ENCODE measurements at regions not wholly inside any gene's neighbourhood (a gene's known extent, or its start where the extent isn't known, plus 50 kb on each side); places are given as distances from the start of the nearest gene placed in this dataset.

DNA sequence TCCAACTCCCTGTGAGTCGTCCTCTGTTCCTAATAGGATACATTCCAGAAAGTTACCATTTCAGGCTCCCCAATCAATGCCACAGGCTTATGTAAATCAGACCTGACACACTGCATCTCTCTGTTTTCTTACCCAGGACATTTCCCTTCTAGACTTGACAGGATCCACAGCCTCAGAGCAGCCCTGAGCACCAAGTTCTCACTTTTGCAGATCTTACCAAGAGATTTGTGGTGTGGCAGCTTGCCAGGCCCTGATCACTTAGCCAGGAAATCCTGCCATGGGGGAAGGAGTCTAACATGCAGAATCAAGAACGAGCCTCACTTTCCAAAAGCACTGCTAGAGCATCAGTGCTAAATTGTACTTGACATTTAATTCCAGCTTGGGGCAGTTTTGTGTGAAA is 202.9 kb downstream of the TBX15 start:
- H4K20me1 ChIP-seq (replicated peaks; ENCODE audit: insufficient read depth), result no peaks in the 10 kb centered on the region
- H3K9me2 ChIP-seq (ENCODE audit: insufficient read depth), result peaks cover 13% of the 10 kb centered on the region
- DNase-seq (ENCODE audit: low spot score) (no peak), ATAC-seq (no peak)
- Mint-ChIP-seq H3K9me3 (peaks cover 11% of the 10 kb centered on the region), H3K27ac (no peak overlapping the region), H3K36me3 (ENCODE audit: low read depth) (peaks cover 1% of the 10 kb centered on the region; the same call in 1 of the 3 replicates), H3K4me1 (peaks cover 10% of the 10 kb centered on the region; the same call in 2 of the 3 replicates), H3K27me3 (ENCODE audit: insufficient read depth, low read depth, poor library complexity) (peaks cover 2% of the 10 kb centered on the region), H3K4me3 (no peak overlapping the region)
- H3K27me3 ChIP-seq (ENCODE audit: insufficient read depth), result no peaks in the 10 kb centered on the region
- no peak overlapping the region for H3K27ac ChIP-seq (ENCODE audit: low read depth)
- TF ChIP-seq EZH2phosphoT487 (IDR thresholded peaks at IDR 0.05; ENCODE audit: unreplicated experiment) (no peak), JUNB (IDR thresholded peaks at IDR 0.05; ENCODE audit: unreplicated experiment) (no peak), STAT1 (IDR thresholded peaks at IDR 0.05; ENCODE audit: unreplicated experiment) (no peak), POLR2AphosphoS5 (IDR thresholded peaks at IDR 0.05; ENCODE audit: low read depth) (no peak), ZNF331 (CRISPR knock-in tag; IDR thresholded peaks at IDR 0.05; ENCODE audit: low read depth) (no peak), ZNF114 (CRISPR knock-in tag; IDR thresholded peaks at IDR 0.05) (no peak), NANOG (IDR thresholded peaks at IDR 0.05; ENCODE audit: borderline replicate concordance) (no peak), EZH2 (IDR thresholded peaks at IDR 0.05; ENCODE audit: low read depth, unreplicated experiment) (no peak), CREB1 (CRISPR knock-in tag; IDR thresholded peaks at IDR 0.05; ENCODE audit: low read depth) (no peak)
- TF ChIP-seq, protein P1, sequence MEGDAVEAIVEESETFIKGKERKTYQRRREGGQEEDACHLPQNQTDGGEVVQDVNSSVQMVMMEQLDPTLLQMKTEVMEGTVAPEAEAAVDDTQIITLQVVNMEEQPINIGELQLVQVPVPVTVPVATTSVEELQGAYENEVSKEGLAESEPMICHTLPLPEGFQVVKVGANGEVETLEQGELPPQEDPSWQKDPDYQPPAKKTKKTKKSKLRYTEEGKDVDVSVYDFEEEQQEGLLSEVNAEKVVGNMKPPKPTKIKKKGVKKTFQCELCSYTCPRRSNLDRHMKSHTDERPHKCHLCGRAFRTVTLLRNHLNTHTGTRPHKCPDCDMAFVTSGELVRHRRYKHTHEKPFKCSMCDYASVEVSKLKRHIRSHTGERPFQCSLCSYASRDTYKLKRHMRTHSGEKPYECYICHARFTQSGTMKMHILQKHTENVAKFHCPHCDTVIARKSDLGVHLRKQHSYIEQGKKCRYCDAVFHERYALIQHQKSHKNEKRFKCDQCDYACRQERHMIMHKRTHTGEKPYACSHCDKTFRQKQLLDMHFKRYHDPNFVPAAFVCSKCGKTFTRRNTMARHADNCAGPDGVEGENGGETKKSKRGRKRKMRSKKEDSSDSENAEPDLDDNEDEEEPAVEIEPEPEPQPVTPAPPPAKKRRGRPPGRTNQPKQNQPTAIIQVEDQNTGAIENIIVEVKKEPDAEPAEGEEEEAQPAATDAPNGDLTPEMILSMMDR (conservative IDR thresholded peaks at IDR 0.05; ENCODE audit: low read depth in 2 of 2), result no peak
- TF ChIP-seq, protein P2, sequence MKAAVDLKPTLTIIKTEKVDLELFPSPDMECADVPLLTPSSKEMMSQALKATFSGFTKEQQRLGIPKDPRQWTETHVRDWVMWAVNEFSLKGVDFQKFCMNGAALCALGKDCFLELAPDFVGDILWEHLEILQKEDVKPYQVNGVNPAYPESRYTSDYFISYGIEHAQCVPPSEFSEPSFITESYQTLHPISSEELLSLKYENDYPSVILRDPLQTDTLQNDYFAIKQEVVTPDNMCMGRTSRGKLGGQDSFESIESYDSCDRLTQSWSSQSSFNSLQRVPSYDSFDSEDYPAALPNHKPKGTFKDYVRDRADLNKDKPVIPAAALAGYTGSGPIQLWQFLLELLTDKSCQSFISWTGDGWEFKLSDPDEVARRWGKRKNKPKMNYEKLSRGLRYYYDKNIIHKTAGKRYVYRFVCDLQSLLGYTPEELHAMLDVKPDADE (IDR thresholded peaks at IDR 0.05), result no peak
- TF ChIP-seq, protein P3, sequence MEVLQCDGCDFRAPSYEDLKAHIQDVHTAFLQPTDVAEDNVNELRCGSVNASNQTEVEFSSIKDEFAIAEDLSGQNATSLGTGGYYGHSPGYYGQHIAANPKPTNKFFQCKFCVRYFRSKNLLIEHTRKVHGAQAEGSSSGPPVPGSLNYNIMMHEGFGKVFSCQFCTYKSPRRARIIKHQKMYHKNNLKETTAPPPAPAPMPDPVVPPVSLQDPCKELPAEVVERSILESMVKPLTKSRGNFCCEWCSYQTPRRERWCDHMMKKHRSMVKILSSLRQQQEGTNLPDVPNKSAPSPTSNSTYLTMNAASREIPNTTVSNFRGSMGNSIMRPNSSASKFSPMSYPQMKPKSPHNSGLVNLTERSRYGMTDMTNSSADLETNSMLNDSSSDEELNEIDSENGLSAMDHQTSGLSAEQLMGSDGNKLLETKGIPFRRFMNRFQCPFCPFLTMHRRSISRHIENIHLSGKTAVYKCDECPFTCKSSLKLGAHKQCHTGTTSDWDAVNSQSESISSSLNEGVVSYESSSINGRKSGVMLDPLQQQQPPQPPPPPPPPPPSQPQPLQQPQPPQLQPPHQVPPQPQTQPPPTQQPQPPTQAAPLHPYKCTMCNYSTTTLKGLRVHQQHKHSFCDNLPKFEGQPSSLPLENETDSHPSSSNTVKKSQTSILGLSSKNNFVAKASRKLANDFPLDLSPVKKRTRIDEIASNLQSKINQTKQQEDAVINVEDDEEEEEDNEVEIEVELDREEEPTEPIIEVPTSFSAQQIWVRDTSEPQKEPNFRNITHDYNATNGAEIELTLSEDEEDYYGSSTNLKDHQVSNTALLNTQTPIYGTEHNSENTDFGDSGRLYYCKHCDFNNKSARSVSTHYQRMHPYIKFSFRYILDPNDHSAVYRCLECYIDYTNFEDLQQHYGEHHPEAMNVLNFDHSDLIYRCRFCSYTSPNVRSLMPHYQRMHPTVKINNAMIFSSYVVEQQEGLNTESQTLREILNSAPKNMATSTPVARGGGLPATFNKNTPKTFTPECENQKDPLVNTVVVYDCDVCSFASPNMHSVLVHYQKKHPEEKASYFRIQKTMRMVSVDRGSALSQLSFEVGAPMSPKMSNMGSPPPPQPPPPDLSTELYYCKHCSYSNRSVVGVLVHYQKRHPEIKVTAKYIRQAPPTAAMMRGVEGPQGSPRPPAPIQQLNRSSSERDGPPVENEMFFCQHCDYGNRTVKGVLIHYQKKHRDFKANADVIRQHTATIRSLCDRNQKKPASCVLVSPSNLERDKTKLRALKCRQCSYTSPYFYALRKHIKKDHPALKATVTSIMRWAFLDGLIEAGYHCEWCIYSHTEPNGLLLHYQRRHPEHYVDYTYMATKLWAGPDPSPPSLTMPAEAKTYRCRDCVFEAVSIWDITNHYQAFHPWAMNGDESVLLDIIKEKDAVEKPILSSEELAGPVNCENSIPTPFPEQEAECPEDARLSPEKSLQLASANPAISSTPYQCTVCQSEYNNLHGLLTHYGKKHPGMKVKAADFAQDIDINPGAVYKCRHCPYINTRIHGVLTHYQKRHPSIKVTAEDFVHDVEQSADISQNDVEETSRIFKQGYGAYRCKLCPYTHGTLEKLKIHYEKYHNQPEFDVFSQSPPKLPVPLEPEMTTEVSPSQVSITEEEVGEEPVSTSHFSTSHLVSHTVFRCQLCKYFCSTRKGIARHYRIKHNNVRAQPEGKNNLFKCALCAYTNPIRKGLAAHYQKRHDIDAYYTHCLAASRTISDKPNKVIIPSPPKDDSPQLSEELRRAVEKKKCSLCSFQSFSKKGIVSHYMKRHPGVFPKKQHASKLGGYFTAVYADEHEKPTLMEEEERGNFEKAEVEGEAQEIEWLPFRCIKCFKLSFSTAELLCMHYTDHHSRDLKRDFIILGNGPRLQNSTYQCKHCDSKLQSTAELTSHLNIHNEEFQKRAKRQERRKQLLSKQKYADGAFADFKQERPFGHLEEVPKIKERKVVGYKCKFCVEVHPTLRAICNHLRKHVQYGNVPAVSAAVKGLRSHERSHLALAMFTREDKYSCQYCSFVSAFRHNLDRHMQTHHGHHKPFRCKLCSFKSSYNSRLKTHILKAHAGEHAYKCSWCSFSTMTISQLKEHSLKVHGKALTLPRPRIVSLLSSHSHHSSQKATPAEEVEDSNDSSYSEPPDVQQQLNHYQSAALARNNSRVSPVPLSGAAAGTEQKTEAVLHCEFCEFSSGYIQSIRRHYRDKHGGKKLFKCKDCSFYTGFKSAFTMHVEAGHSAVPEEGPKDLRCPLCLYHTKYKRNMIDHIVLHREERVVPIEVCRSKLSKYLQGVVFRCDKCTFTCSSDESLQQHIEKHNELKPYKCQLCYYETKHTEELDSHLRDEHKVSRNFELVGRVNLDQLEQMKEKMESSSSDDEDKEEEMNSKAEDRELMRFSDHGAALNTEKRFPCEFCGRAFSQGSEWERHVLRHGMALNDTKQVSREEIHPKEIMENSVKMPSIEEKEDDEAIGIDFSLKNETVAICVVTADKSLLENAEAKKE (CRISPR knock-in tag; IDR thresholded peaks at IDR 0.05), result no peak
- TF ChIP-seq, protein P4, sequence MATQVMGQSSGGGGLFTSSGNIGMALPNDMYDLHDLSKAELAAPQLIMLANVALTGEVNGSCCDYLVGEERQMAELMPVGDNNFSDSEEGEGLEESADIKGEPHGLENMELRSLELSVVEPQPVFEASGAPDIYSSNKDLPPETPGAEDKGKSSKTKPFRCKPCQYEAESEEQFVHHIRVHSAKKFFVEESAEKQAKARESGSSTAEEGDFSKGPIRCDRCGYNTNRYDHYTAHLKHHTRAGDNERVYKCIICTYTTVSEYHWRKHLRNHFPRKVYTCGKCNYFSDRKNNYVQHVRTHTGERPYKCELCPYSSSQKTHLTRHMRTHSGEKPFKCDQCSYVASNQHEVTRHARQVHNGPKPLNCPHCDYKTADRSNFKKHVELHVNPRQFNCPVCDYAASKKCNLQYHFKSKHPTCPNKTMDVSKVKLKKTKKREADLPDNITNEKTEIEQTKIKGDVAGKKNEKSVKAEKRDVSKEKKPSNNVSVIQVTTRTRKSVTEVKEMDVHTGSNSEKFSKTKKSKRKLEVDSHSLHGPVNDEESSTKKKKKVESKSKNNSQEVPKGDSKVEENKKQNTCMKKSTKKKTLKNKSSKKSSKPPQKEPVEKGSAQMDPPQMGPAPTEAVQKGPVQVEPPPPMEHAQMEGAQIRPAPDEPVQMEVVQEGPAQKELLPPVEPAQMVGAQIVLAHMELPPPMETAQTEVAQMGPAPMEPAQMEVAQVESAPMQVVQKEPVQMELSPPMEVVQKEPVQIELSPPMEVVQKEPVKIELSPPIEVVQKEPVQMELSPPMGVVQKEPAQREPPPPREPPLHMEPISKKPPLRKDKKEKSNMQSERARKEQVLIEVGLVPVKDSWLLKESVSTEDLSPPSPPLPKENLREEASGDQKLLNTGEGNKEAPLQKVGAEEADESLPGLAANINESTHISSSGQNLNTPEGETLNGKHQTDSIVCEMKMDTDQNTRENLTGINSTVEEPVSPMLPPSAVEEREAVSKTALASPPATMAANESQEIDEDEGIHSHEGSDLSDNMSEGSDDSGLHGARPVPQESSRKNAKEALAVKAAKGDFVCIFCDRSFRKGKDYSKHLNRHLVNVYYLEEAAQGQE (IDR thresholded peaks at IDR 0.05; ENCODE audit: unreplicated experiment), result no peak
- H3K4me3 ChIP-seq, result no peak overlapping the region
- H3F3A ChIP-seq (replicated peaks; ENCODE audit: low read depth), result no peaks in the 10 kb centered on the region
- H2AFZ ChIP-seq, result peak overlapping the region; percentile 60; the same call in 1 of the 2 replicates
- no peak overlapping the region for H3K4me2 ChIP-seq
- H3K36me3 ChIP-seq (ENCODE audit: insufficient read depth), result no peaks in the 10 kb centered on the region; the same call in 1 of the 2 replicates
- no peaks in the 10 kb centered on the region for H3K4me1 ChIP-seq (ENCODE audit: insufficient read depth)
- no peaks in the 10 kb centered on the region for H3K79me2 ChIP-seq (replicated peaks; ENCODE audit: insufficient read depth)
